ENCODE measurements at regions not wholly inside any gene's neighbourhood (a gene's known extent, or its start where the extent isn't known, plus 50 kb on each side); places are given as distances from the start of the nearest gene placed in this dataset.

DNA sequence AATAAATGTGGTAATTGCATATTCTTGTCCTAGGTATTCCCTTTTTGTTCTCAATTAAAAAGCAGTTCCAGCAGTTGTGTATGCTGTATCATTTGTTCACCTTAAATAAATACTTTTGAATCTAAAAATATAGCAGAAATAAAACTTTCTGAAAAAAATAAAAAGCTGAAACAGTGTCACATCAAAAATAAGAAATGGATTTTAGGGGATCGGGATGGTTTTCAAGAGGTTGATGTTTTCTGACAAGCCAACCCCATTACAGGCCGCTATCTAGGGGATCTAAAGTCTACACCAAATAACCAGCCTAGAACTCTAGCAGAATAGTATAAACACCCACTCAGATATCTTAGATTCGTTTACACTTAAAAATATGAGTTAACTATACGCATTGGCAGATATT lies 95.4 kb upstream of the MAML3 start:
- H3K9me3 ChIP-seq (ENCODE audit: control insufficient read depth, insufficient read depth, low read length): no peaks in the 10 kb centered on the region
- no peaks in the 10 kb centered on the region for H3K36me3 ChIP-seq (ENCODE audit: control insufficient read depth, insufficient read depth, low read length)
- no peaks in the 10 kb centered on the region for H3K27me3 ChIP-seq (ENCODE audit: control insufficient read depth, insufficient read depth, low read length)
- WGBS (ENCODE audit: insufficient coverage, insufficient read length): no CpG with 5 or more reads among the region's 4 CpGs
- no peak overlapping the region for H3K4me3 ChIP-seq (ENCODE audit: low read length)
- no peak overlapping the region for H3K27ac ChIP-seq (ENCODE audit: low read length)
- 0 out of 2 replicates have a peak, but pooled peaks cover 2% of the 10 kb centered on the region for H3K4me1 ChIP-seq (ENCODE audit: control insufficient read depth, insufficient read depth, low read length)
- DNase-seq (ENCODE audit: low read depth, low spot score): no peak

DNA sequence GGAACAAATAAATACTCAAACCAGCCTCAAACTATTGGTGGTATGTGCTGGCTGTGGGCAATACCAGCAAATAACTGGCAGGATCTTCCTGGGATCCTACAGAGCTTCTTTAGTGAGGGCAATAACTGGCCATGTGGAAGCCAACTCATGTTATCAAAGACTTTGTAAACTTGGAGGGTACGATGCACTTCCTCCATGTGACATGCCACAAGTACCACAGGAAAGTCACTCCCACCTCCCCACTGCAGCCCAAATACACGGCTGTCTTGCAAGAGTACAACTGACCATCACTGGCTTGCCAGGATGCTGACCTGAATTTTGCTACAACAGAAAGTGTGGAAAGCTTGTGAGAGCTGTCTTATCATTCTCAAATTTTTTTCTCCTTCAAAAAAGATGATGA lies 93.3 kb upstream of the MAML3 start:
- Histone ChIP-seq H3K9me3 (ENCODE audit: control insufficient read depth, insufficient read depth, low read length) (no peaks in the 10 kb centered on the region), H3K27ac (ENCODE audit: low read length) (no peak overlapping the region), H3K4me3 (ENCODE audit: low read length) (no peak overlapping the region), H3K4me1 (ENCODE audit: control insufficient read depth, insufficient read depth, low read length) (peaks cover 2% of the 10 kb centered on the region; the same call in 1 of the 2 replicates), H3K36me3 (ENCODE audit: control insufficient read depth, insufficient read depth, low read length) (no peaks in the 10 kb centered on the region), H3K27me3 (ENCODE audit: control insufficient read depth, insufficient read depth, low read length) (no peaks in the 10 kb centered on the region)
- DNase-seq (ENCODE audit: low read depth, low spot score): no peak
- no CpG with 5 or more reads among the region's 2 CpGs for WGBS (ENCODE audit: insufficient coverage, insufficient read length)

DNA sequence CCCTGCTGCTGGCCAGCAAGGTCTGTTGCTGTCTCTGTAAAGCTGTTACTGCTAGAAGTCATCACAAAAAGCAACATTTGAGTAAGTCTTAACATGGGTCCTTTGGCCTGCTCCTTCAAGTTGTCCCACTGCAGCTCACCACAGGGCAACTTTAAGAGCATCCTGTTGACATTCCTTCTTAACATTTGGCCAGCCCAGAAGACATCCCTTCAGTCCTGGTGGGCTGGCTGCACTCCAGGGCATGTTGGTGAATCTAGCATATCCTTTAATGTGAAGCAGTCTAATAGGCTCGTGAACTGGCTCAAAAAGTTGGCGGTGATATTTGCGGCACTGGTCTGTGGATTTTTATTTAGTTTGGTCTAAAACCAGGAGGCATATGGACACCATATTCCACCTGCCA lies 92.2 kb upstream of the MAML3 start:
- Histone ChIP-seq H3K27ac (ENCODE audit: low read length) (no peak overlapping the region), H3K9me3 (ENCODE audit: control insufficient read depth, insufficient read depth, low read length) (no peaks in the 10 kb centered on the region), H3K36me3 (ENCODE audit: control insufficient read depth, insufficient read depth, low read length) (no peaks in the 10 kb centered on the region), H3K27me3 (ENCODE audit: control insufficient read depth, insufficient read depth, low read length) (no peaks in the 10 kb centered on the region), H3K4me3 (ENCODE audit: low read length) (no peak overlapping the region), H3K4me1 (ENCODE audit: control insufficient read depth, insufficient read depth, low read length) (no peaks in the 10 kb centered on the region; the same call in 1 of the 2 replicates)
- no CpG with 5 or more reads among the region's 3 CpGs for WGBS (ENCODE audit: insufficient coverage, insufficient read length)
- no peak for DNase-seq (ENCODE audit: low read depth, low spot score)

DNA sequence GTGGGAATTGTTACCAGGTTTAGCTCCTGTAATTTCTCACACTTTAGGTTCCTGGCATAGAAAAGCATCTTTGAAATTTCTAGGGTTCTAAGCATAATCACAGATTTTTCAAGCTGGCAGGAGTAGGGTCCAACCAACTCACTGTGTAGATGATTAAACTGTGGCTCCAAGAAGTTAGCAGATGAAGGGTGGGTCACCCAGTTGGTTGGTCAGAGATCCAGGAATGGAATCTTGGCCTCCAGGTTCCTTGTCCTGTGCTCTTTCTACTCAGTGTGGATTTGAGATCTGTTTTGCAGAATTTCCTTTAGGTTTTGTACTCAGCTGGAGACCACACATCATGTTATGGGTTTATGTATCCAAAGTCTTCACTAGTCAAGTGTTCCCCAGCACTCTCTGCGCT lies 90.3 kb upstream of the MAML3 start:
- Histone ChIP-seq H3K4me1 (ENCODE audit: control insufficient read depth, insufficient read depth, low read length) (peaks cover 3% of the 10 kb centered on the region), H3K36me3 (ENCODE audit: control insufficient read depth, insufficient read depth, low read length) (no peaks in the 10 kb centered on the region), H3K9me3 (ENCODE audit: control insufficient read depth, insufficient read depth, low read length) (no peaks in the 10 kb centered on the region), H3K27ac (ENCODE audit: low read length) (no peak overlapping the region), H3K27me3 (ENCODE audit: control insufficient read depth, insufficient read depth, low read length) (no peaks in the 10 kb centered on the region), H3K4me3 (ENCODE audit: low read length) (no peak overlapping the region)
- WGBS (ENCODE audit: insufficient coverage, insufficient read length): no CpG with 5 or more reads among the region's 1 CpG
- no peak for DNase-seq (ENCODE audit: low read depth, low spot score)

DNA sequence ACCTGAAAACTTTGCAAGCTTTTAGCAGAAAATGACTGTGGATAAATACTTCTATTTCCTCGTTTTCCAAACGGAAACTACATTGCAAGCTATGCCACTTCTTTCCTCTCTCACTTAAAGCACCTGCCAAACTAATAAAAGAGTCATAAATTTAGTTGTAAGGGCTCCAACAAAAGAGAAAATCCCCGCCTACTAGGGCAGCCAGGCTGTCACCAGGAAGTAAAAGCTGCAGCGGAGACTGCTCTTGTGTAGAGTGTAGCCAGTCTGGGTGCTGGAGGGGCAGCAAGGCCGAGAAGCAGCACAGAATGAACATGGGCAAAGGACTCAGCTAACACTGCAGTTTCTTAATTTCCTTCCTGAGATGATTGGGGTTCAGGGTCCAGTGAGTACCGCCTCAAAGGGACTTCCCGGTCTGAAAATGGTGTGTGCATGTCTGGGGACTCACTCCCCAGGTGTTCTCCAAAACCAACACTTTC lies 89.3 kb upstream of the MAML3 start:
- Histone ChIP-seq H3K9me3 (ENCODE audit: control insufficient read depth, insufficient read depth, low read length) (no peaks in the 10 kb centered on the region), H3K27me3 (ENCODE audit: control insufficient read depth, insufficient read depth, low read length) (no peaks in the 10 kb centered on the region), H3K4me3 (ENCODE audit: low read length) (no peak overlapping the region), H3K27ac (ENCODE audit: low read length) (no peak overlapping the region), H3K4me1 (ENCODE audit: control insufficient read depth, insufficient read depth, low read length) (peaks cover 3% of the 10 kb centered on the region), H3K36me3 (ENCODE audit: control insufficient read depth, insufficient read depth, low read length) (no peaks in the 10 kb centered on the region)
- no peak for DNase-seq (ENCODE audit: low read depth, low spot score)
- WGBS (ENCODE audit: insufficient coverage, insufficient read length): no CpG with 5 or more reads among the region's 7 CpGs

- WGBS (ENCODE audit: insufficient coverage, insufficient read length): 100% methylated on average over 2 of the region's 8 CpGs
- no peak for DNase-seq (ENCODE audit: low read depth, low spot score)
- H3K27ac ChIP-seq (ENCODE audit: low read length): no peak overlapping the region
- H3K36me3 ChIP-seq (ENCODE audit: control insufficient read depth, insufficient read depth, low read length): no peaks in the 10 kb centered on the region
- H3K4me3 ChIP-seq (ENCODE audit: low read length): no peak overlapping the region
- H3K27me3 ChIP-seq (ENCODE audit: control insufficient read depth, insufficient read depth, low read length): no peaks in the 10 kb centered on the region
- no peaks in the 10 kb centered on the region for H3K9me3 ChIP-seq (ENCODE audit: control insufficient read depth, insufficient read depth, low read length)
- H3K4me1 ChIP-seq (ENCODE audit: control insufficient read depth, insufficient read depth, low read length): peaks cover 6% of the 10 kb centered on the region
Observed at GRCh38 chr4:140242357-140243277, 88.6 kb upstream of the MAML3 start.

DNA sequence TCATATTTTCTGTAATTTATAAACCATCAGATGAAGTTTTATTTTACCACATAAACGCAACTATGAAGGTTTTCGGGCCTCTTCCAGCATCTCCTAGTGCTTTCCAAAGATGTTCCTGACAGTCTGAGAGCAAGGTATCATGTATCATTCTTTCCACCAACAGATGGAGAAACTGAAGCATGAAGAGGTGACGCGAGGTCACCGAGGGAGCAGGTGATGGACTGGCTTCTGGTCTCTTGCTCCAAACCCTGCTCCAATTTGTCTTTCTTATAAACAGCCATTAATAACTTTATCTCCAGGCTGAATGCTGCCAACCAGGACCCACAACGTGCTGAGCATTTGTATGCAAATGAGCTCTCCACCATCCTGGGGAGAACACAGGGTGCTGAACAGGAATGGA lies 86.3 kb upstream of the MAML3 start:
- WGBS (ENCODE audit: insufficient coverage, insufficient read length): no CpG with 5 or more reads among the region's 6 CpGs
- no peak for DNase-seq (ENCODE audit: low read depth, low spot score)
- Histone ChIP-seq H3K27ac (ENCODE audit: low read length) (no peak overlapping the region), H3K4me1 (ENCODE audit: control insufficient read depth, insufficient read depth, low read length) (peaks cover 6% of the 10 kb centered on the region), H3K27me3 (ENCODE audit: control insufficient read depth, insufficient read depth, low read length) (no peaks in the 10 kb centered on the region), H3K9me3 (ENCODE audit: control insufficient read depth, insufficient read depth, low read length) (no peaks in the 10 kb centered on the region), H3K4me3 (ENCODE audit: low read length) (no peak overlapping the region), H3K36me3 (ENCODE audit: control insufficient read depth, insufficient read depth, low read length) (no peaks in the 10 kb centered on the region)

- DNase-seq (ENCODE audit: low read depth, low spot score): no peak
- Histone ChIP-seq H3K36me3 (ENCODE audit: control insufficient read depth, insufficient read depth, low read length) (no peaks in the 10 kb centered on the region), H3K27me3 (ENCODE audit: control insufficient read depth, insufficient read depth, low read length) (no peaks in the 10 kb centered on the region), H3K27ac (ENCODE audit: low read length) (no peak overlapping the region), H3K4me3 (ENCODE audit: low read length) (no peak overlapping the region), H3K9me3 (ENCODE audit: control insufficient read depth, insufficient read depth, low read length) (no peaks in the 10 kb centered on the region), H3K4me1 (ENCODE audit: control insufficient read depth, insufficient read depth, low read length) (peaks cover 6% of the 10 kb centered on the region)
- no CpG with 5 or more reads among the region's 7 CpGs for WGBS (ENCODE audit: insufficient coverage, insufficient read length)
Observed at GRCh38 chr4:140239311-140239710, 85.3 kb upstream of the MAML3 start.

- Histone ChIP-seq H3K27ac (ENCODE audit: low read length) (no peak overlapping the region), H3K9me3 (ENCODE audit: control insufficient read depth, insufficient read depth, low read length) (no peaks in the 10 kb centered on the region), H3K4me3 (ENCODE audit: low read length) (no peak overlapping the region), H3K4me1 (ENCODE audit: control insufficient read depth, insufficient read depth, low read length) (peaks cover 6% of the 10 kb centered on the region), H3K27me3 (ENCODE audit: control insufficient read depth, insufficient read depth, low read length) (no peaks in the 10 kb centered on the region), H3K36me3 (ENCODE audit: control insufficient read depth, insufficient read depth, low read length) (no peaks in the 10 kb centered on the region)
- no peak for DNase-seq (ENCODE audit: low read depth, low spot score)
- WGBS (ENCODE audit: insufficient coverage, insufficient read length): no CpG with 5 or more reads among the region's 13 CpGs
Observed at GRCh38 chr4:140238351-140239056, 84.5 kb upstream of the MAML3 start.

GRCh38 chr4:140237616-140238350 lies 83.8 kb upstream of the MAML3 start:
- no CpG with 5 or more reads among the region's 16 CpGs for WGBS (ENCODE audit: insufficient coverage, insufficient read length)
- Histone ChIP-seq H3K36me3 (ENCODE audit: control insufficient read depth, insufficient read depth, low read length) (no peaks in the 10 kb centered on the region), H3K9me3 (ENCODE audit: control insufficient read depth, insufficient read depth, low read length) (no peaks in the 10 kb centered on the region), H3K4me3 (ENCODE audit: low read length) (no peak overlapping the region), H3K27ac (ENCODE audit: low read length) (no peak overlapping the region), H3K4me1 (ENCODE audit: control insufficient read depth, insufficient read depth, low read length) (peaks cover 6% of the 10 kb centered on the region), H3K27me3 (ENCODE audit: control insufficient read depth, insufficient read depth, low read length) (no peaks in the 10 kb centered on the region)
- DNase-seq (ENCODE audit: low read depth, low spot score): peak; percentile 74

Measured in iPS DF 6.9 (cell line).